ENCODE measurements at regions not wholly inside any gene's neighbourhood (a gene's known extent, or its start where the extent isn't known, plus 50 kb on each side); places are given as distances from the start of the nearest gene placed in this dataset.

DNA sequence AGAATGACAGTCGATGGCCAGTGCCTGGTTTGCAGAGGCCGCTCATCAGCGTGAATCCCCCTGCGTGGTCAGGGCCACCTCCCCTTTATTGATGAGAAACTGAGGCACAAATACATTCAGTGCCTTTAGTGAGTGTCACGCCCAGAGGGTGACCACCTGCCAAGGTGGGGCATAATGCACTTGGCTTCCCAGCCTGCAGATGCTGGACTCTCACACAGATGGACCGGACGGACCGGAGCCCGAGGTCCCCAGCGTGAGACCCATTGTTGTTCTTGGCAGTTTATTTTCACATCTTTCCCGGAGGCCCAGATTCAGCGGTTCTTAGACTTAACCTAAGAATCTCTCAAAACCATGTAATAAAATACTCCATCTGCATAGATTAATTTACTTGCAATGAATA is 74.4 kb downstream of the YTHDF1 start (continued):
- TF ChIP-seq PPARA (CRISPR knock-in tag; IDR thresholded peaks at IDR 0.05; ENCODE audit: borderline replicate concordance) (no peak), ZNF70 (CRISPR knock-in tag; IDR thresholded peaks at IDR 0.05) (no peak), BACH2 (CRISPR knock-in tag; IDR thresholded peaks at IDR 0.05; ENCODE audit: borderline replicate concordance) (no peak)

DNA sequence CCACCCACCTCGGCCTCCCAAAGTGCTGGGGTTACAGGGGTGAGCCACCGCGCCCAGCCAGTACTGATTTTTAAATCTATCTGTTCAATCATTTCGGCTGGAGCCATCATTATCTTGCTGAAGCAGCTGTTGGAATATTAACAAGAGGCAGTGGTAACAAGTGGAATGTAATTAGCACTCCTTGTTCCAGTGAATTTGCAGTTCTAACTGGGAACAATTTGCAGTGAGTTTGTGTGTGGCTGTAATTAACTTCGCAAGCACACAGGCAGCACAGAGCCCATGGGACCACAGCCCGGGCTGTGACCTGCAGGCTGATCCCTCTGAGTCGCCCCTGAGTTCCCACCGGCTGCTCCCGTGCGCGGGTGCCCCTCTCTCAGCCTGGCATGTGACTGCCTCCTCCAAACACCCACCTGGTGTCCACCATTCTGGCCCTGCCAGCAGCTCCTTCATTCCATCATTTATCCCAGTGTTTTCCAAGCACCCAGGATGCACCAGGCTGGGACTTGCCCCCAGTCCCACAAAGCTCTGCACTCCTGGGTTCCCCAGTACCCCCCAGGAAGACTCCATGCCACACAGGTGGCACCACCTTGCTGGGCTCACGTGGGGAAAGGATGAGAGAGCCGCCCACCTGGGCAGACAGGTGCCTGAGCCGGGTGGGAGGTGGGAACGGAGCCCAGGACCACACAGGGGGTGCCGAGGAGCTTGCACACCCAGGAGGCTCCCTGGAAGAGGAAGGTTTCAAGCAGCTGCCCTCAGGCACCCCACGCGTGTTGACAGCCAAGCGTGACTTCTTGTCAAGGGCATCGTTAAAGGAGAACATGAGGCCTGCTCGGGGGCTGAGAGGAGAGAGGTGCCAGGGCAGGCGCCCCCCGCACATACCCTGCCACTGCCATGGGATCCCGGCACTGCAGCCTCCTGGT is 75.2 kb downstream of the YTHDF1 start:
- no peak for TF ChIP-seq TOX (CRISPR knock-in tag; IDR thresholded peaks at IDR 0.05; ENCODE audit: borderline replicate concordance)
- no peak for ATAC-seq

DNA sequence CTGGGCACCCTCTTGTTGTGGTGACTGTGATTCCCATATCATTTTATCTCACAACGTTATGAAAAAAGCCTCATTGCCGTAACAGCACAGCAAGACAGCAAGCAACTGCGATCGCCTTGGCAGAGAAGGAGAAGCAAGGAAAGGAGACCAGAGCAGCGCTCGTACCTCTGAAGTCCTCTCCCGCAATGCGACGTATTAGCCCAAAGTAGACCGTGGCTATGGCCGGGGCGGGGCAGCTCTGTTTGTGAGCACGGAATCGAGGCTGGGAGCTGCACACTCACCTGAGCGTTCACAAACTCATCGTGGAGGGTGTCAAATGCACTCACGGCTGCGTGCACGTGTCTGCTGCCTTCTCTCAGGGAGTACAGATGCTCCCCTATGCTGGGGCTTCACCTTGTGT is 76.1 kb downstream of the YTHDF1 start:
- no peak for TF ChIP-seq CSDC2 (CRISPR knock-in tag; IDR thresholded peaks at IDR 0.05)
- TF ChIP-seq ESRRG (CRISPR knock-in tag; IDR thresholded peaks at IDR 0.05), result no peak
- TF ChIP-seq, protein P1, sequence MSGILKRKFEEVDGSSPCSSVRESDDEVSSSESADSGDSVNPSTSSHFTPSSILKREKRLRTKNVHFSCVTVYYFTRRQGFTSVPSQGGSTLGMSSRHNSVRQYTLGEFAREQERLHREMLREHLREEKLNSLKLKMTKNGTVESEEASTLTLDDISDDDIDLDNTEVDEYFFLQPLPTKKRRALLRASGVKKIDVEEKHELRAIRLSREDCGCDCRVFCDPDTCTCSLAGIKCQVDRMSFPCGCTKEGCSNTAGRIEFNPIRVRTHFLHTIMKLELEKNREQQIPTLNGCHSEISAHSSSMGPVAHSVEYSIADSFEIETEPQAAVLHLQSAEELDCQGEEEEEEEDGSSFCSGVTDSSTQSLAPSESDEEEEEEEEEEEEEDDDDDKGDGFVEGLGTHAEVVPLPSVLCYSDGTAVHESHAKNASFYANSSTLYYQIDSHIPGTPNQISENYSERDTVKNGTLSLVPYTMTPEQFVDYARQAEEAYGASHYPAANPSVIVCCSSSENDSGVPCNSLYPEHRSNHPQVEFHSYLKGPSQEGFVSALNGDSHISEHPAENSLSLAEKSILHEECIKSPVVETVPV (CRISPR knock-in tag; IDR thresholded peaks at IDR 0.05), result no peak
- TF ChIP-seq TCF4 (CRISPR knock-in tag; IDR thresholded peaks at IDR 0.05; ENCODE audit: borderline replicate concordance), result no peak
- TF ChIP-seq, protein P2, sequence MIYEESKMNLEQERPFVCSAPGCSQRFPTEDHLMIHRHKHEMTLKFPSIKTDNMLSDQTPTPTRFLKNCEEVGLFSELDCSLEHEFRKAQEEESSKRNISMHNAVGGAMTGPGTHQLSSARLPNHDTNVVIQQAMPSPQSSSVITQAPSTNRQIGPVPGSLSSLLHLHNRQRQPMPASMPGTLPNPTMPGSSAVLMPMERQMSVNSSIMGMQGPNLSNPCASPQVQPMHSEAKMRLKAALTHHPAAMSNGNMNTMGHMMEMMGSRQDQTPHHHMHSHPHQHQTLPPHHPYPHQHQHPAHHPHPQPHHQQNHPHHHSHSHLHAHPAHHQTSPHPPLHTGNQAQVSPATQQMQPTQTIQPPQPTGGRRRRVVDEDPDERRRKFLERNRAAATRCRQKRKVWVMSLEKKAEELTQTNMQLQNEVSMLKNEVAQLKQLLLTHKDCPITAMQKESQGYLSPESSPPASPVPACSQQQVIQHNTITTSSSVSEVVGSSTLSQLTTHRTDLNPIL (CRISPR knock-in tag; IDR thresholded peaks at IDR 0.05; ENCODE audit: low read depth), result no peak
- TF ChIP-seq, protein P3, sequence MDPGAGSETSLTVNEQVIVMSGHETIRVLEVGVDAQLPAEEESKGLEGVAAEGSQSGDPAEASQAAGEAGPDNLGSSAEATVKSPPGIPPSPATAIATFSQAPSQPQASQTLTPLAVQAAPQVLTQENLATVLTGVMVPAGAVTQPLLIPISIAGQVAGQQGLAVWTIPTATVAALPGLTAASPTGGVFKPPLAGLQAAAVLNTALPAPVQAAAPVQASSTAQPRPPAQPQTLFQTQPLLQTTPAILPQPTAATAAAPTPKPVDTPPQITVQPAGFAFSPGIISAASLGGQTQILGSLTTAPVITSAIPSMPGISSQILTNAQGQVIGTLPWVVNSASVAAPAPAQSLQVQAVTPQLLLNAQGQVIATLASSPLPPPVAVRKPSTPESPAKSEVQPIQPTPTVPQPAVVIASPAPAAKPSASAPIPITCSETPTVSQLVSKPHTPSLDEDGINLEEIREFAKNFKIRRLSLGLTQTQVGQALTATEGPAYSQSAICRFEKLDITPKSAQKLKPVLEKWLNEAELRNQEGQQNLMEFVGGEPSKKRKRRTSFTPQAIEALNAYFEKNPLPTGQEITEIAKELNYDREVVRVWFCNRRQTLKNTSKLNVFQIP (CRISPR knock-in tag; IDR thresholded peaks at IDR 0.05; ENCODE audit: borderline replicate concordance, low read depth), result no peak
- TF ChIP-seq TOX (CRISPR knock-in tag; IDR thresholded peaks at IDR 0.05; ENCODE audit: borderline replicate concordance), result no peak
- TF ChIP-seq SNAI2 (CRISPR knock-in tag; IDR thresholded peaks at IDR 0.05), result no peak
- TF ChIP-seq, protein P4, sequence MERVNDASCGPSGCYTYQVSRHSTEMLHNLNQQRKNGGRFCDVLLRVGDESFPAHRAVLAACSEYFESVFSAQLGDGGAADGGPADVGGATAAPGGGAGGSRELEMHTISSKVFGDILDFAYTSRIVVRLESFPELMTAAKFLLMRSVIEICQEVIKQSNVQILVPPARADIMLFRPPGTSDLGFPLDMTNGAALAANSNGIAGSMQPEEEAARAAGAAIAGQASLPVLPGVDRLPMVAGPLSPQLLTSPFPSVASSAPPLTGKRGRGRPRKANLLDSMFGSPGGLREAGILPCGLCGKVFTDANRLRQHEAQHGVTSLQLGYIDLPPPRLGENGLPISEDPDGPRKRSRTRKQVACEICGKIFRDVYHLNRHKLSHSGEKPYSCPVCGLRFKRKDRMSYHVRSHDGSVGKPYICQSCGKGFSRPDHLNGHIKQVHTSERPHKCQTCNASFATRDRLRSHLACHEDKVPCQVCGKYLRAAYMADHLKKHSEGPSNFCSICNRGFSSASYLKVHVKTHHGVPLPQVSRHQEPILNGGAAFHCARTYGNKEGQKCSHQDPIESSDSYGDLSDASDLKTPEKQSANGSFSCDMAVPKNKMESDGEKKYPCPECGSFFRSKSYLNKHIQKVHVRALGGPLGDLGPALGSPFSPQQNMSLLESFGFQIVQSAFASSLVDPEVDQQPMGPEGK (CRISPR knock-in tag; IDR thresholded peaks at IDR 0.05; ENCODE audit: borderline replicate concordance), result no peak
- no peak for TF ChIP-seq OSR1 (CRISPR knock-in tag; IDR thresholded peaks at IDR 0.05)
- no peak for TF ChIP-seq ZNF70 (CRISPR knock-in tag; IDR thresholded peaks at IDR 0.05)
- no peak for TF ChIP-seq ZNF565 (CRISPR knock-in tag; conservative IDR thresholded peaks at IDR 0.05; ENCODE audit: low read depth)
- no peak for TF ChIP-seq RARB (CRISPR knock-in tag; IDR thresholded peaks at IDR 0.05)
- TF ChIP-seq GLIS3 (CRISPR knock-in tag; IDR thresholded peaks at IDR 0.05), result no peak
- TF ChIP-seq ISL1 (CRISPR knock-in tag; IDR thresholded peaks at IDR 0.05), result no peak
- TF ChIP-seq ARNTL (CRISPR knock-in tag; IDR thresholded peaks at IDR 0.05; ENCODE audit: borderline replicate concordance, low read depth), result no peak
- TF ChIP-seq ZNF8 (CRISPR knock-in tag; IDR thresholded peaks at IDR 0.05), result no peak
- no peak for TF ChIP-seq ZC3H10 (CRISPR knock-in tag; IDR thresholded peaks at IDR 0.05)
- no peak for ATAC-seq

DNA sequence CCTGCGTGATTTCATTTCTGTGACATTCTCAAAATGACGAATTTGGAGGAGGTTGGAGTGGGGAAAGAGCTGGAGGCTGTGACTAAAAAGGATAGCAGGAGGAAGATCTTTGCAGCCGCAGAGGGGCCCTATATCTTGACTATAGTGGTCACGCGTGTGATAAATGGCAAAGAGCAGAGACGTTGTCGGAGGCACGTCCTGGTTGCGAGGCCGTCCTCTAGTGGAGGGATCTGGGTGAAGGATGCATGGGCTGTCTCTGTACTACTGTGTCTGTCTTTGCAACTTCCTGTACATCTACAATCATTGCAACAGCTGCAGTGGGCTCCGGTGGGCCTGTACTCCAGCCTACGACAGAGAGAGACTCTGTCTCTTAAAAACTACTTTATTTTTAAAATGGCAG is 76.6 kb downstream of the YTHDF1 start:
- no peak for ATAC-seq
- TF ChIP-seq RARB (CRISPR knock-in tag; IDR thresholded peaks at IDR 0.05), result no peak
- TF ChIP-seq GLIS3 (CRISPR knock-in tag; IDR thresholded peaks at IDR 0.05), result no peak
- TF ChIP-seq TCF4 (CRISPR knock-in tag; IDR thresholded peaks at IDR 0.05; ENCODE audit: borderline replicate concordance), result no peak
- TF ChIP-seq, protein P2 (CRISPR knock-in tag; IDR thresholded peaks at IDR 0.05; ENCODE audit: low read depth), result no peak
- TF ChIP-seq ARNTL (CRISPR knock-in tag; IDR thresholded peaks at IDR 0.05; ENCODE audit: borderline replicate concordance, low read depth), result no peak
- TF ChIP-seq TOX (CRISPR knock-in tag; IDR thresholded peaks at IDR 0.05; ENCODE audit: borderline replicate concordance), result no peak
- TF ChIP-seq ISL1 (CRISPR knock-in tag; IDR thresholded peaks at IDR 0.05), result no peak
- no peak for TF ChIP-seq ZFP3 (CRISPR knock-in tag; IDR thresholded peaks at IDR 0.05)
- TF ChIP-seq OSR1 (CRISPR knock-in tag; IDR thresholded peaks at IDR 0.05), result no peak
- TF ChIP-seq, protein P4 (CRISPR knock-in tag; IDR thresholded peaks at IDR 0.05; ENCODE audit: borderline replicate concordance), result no peak
- no peak for TF ChIP-seq ZNF565 (CRISPR knock-in tag; conservative IDR thresholded peaks at IDR 0.05; ENCODE audit: low read depth)
- TF ChIP-seq ESRRG (CRISPR knock-in tag; IDR thresholded peaks at IDR 0.05), result no peak
- TF ChIP-seq BACH2 (CRISPR knock-in tag; IDR thresholded peaks at IDR 0.05; ENCODE audit: borderline replicate concordance), result no peak
- TF ChIP-seq, protein P5, sequence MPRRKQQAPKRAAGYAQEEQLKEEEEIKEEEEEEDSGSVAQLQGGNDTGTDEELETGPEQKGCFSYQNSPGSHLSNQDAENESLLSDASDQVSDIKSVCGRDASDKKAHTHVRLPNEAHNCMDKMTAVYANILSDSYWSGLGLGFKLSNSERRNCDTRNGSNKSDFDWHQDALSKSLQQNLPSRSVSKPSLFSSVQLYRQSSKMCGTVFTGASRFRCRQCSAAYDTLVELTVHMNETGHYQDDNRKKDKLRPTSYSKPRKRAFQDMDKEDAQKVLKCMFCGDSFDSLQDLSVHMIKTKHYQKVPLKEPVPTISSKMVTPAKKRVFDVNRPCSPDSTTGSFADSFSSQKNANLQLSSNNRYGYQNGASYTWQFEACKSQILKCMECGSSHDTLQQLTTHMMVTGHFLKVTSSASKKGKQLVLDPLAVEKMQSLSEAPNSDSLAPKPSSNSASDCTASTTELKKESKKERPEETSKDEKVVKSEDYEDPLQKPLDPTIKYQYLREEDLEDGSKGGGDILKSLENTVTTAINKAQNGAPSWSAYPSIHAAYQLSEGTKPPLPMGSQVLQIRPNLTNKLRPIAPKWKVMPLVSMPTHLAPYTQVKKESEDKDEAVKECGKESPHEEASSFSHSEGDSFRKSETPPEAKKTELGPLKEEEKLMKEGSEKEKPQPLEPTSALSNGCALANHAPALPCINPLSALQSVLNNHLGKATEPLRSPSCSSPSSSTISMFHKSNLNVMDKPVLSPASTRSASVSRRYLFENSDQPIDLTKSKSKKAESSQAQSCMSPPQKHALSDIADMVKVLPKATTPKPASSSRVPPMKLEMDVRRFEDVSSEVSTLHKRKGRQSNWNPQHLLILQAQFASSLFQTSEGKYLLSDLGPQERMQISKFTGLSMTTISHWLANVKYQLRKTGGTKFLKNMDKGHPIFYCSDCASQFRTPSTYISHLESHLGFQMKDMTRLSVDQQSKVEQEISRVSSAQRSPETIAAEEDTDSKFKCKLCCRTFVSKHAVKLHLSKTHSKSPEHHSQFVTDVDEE (CRISPR knock-in tag; IDR thresholded peaks at IDR 0.05), result no peak

All from SK-N-SH treated with all-trans-retinoic acid at 6 μM for 48 hours (cell line).